SK-N-SH treated with all-trans-retinoic acid at 6 μM for 48 hours (cell line): ENCODE measurements at regions not wholly inside any gene's neighbourhood (a gene's known extent, or its start where the extent isn't known, plus 50 kb on each side); places are given as distances from the start of the nearest gene placed in this dataset.

Experiments used
- ATAC-seq: fragments of 200-7000 bp; cut with Tn5 transposase; 3 replicates; pipeline ENCODE4 v1.9.1; 2020; ENCODE audit warnings: mild to moderate bottlenecking, moderate library complexity
- BACH2 ChIP-seq: fragments of 250-450 bp; sonication (Bioruptor Pico); IDR thresholded peaks from 2 replicates; pipeline ENCODE4 v1.9.0; 2021; ENCODE audit warnings: mild to moderate bottlenecking, borderline replicate concordance
- CREB5 ChIP-seq: fragments of 250-450 bp; sonication (Bioruptor Pico); IDR thresholded peaks from 2 replicates; pipeline ENCODE4 v1.5.1; 2020; ENCODE audit warnings: low read depth, mild to moderate bottlenecking, moderate library complexity
- CSDC2 ChIP-seq: fragments of 250-450 bp; sonication (Bioruptor Pico); IDR thresholded peaks from 2 replicates; pipeline ENCODE4 v1.5.0; 2020; ENCODE audit warnings: mild to moderate bottlenecking, moderate library complexity
- ESRRG ChIP-seq: fragments of 250-450 bp; sonication (Bioruptor Pico); IDR thresholded peaks from 2 replicates; pipeline ENCODE4 v1.6.1; 2021; ENCODE audit warnings: mild to moderate bottlenecking
- GLIS3 ChIP-seq: fragments of 250-450 bp; sonication (Bioruptor Pico); IDR thresholded peaks from 2 replicates; pipeline ENCODE4 v1.5.0; 2020; ENCODE audit warnings: mild to moderate bottlenecking, moderate library complexity
- ISL1 ChIP-seq: fragments of 250-450 bp; sonication (Bioruptor Pico); IDR thresholded peaks from 2 replicates; pipeline ENCODE4 v2.1.2; 2022; ENCODE audit warnings: mild to moderate bottlenecking, moderate library complexity
- OSR1 ChIP-seq: fragments of 250-450 bp; sonication (Bioruptor Pico); IDR thresholded peaks from 2 replicates; pipeline ENCODE4 v1.8.0; 2022; ENCODE audit warnings: moderate library complexity, mild to moderate bottlenecking, inconsistent platforms
- POU6F1 ChIP-seq: fragments of 250-450 bp; sonication (Bioruptor Pico); IDR thresholded peaks from 2 replicates; pipeline ENCODE4 v1.8.0; 2021; ENCODE audit warnings: low read depth, mild to moderate bottlenecking, moderate library complexity, borderline replicate concordance
- PPARA ChIP-seq: fragments of 250-450 bp; sonication (Bioruptor Pico); IDR thresholded peaks from 2 replicates; pipeline ENCODE4 v1.5.0; 2020; ENCODE audit warnings: mild to moderate bottlenecking, borderline replicate concordance
- RARB ChIP-seq: fragments of 250-450 bp; sonication (Bioruptor Pico); IDR thresholded peaks from 2 replicates; pipeline ENCODE4 v1.8.0; 2021; ENCODE audit warnings: mild to moderate bottlenecking, moderate library complexity
- SNAI2 ChIP-seq: fragments of 250-450 bp; sonication (Bioruptor Pico); IDR thresholded peaks from 2 replicates; pipeline ENCODE4 v1.5.0; 2020; ENCODE audit warnings: mild to moderate bottlenecking, moderate library complexity
- TCF4 ChIP-seq: fragments of 250-450 bp; sonication (Bioruptor Pico); IDR thresholded peaks from 2 replicates; pipeline ENCODE4 v1.8.0; 2021; ENCODE audit warnings: mild to moderate bottlenecking, moderate library complexity, borderline replicate concordance
- TOX ChIP-seq: fragments of 250-450 bp; sonication (Bioruptor Pico); IDR thresholded peaks from 2 replicates; pipeline ENCODE4 v1.8.0; 2021; ENCODE audit warnings: mild to moderate bottlenecking, moderate library complexity, borderline replicate concordance
- ZC3H10 ChIP-seq: fragments of 250-450 bp; sonication (Bioruptor Pico); IDR thresholded peaks from 2 replicates; pipeline ENCODE4 v1.5.1; 2021; ENCODE audit warnings: mild to moderate bottlenecking, moderate library complexity
- ZFP3 ChIP-seq: fragments of 250-450 bp; sonication (Bioruptor Pico); IDR thresholded peaks from 2 replicates; pipeline ENCODE4 v1.5.0; 2020; ENCODE audit warnings: mild to moderate bottlenecking, moderate library complexity
- ZFP30 ChIP-seq: fragments of 450-650 bp; formaldehyde crosslinking; IDR thresholded peaks from 2 replicates; pipeline ENCODE4 v1.5.0; 2022; ENCODE audit warnings: mild to moderate bottlenecking, moderate library complexity
- ZNF565 ChIP-seq: fragments of 450-650 bp; formaldehyde crosslinking; conservative IDR thresholded peaks from 2 replicates; pipeline ENCODE4 v1.5.0; 2020; ENCODE audit warnings: low read depth, mild to moderate bottlenecking, moderate library complexity
- ZNF70 ChIP-seq: fragments of 450-650 bp; formaldehyde crosslinking; IDR thresholded peaks from 2 replicates; pipeline ENCODE4 v1.5.0; 2020; ENCODE audit warnings: mild to moderate bottlenecking, moderate library complexity
- ZNF8 ChIP-seq: fragments of 450-650 bp; formaldehyde crosslinking; IDR thresholded peaks from 2 replicates; pipeline ENCODE4 v1.5.0; 2020; ENCODE audit warnings: mild to moderate bottlenecking, moderate library complexity
- TF ChIP-seq, protein P1 (sequence below): fragments of 250-450 bp; sonication (Bioruptor Pico); IDR thresholded peaks from 2 replicates; pipeline ENCODE4 v1.8.0; 2020; ENCODE audit warnings: mild to moderate bottlenecking, moderate library complexity, borderline replicate concordance
- TF ChIP-seq, protein P2 (sequence below): fragments of 250-450 bp; sonication (Bioruptor Pico); IDR thresholded peaks from 2 replicates; pipeline ENCODE4 v1.5.0; 2020; ENCODE audit warnings: mild to moderate bottlenecking, moderate library complexity
- TF ChIP-seq, protein P3 (sequence below): fragments of 250-450 bp; sonication (Bioruptor Pico); IDR thresholded peaks from 2 replicates; pipeline ENCODE4 v1.5.1; 2021; ENCODE audit warnings: mild to moderate bottlenecking, moderate library complexity

GRCh38 chr3:148128136-148128535 lies 569.6 kb upstream of the AGTR1 start:
- no peak for TF ChIP-seq GLIS3 (CRISPR knock-in tag)
- no peak for TF ChIP-seq RARB (CRISPR knock-in tag)
- no peak for TF ChIP-seq ZNF70 (CRISPR knock-in tag)
- no peak for TF ChIP-seq SNAI2 (CRISPR knock-in tag)
- TF ChIP-seq, protein P1, sequence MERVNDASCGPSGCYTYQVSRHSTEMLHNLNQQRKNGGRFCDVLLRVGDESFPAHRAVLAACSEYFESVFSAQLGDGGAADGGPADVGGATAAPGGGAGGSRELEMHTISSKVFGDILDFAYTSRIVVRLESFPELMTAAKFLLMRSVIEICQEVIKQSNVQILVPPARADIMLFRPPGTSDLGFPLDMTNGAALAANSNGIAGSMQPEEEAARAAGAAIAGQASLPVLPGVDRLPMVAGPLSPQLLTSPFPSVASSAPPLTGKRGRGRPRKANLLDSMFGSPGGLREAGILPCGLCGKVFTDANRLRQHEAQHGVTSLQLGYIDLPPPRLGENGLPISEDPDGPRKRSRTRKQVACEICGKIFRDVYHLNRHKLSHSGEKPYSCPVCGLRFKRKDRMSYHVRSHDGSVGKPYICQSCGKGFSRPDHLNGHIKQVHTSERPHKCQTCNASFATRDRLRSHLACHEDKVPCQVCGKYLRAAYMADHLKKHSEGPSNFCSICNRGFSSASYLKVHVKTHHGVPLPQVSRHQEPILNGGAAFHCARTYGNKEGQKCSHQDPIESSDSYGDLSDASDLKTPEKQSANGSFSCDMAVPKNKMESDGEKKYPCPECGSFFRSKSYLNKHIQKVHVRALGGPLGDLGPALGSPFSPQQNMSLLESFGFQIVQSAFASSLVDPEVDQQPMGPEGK (CRISPR knock-in tag), result no peak
- TF ChIP-seq ZC3H10 (CRISPR knock-in tag), result no peak
- TF ChIP-seq ISL1, result no peak
- no peak for TF ChIP-seq CREB5
- no peak for TF ChIP-seq ZFP3
- no peak for TF ChIP-seq TCF4 (CRISPR knock-in tag)
- TF ChIP-seq POU6F1 (CRISPR knock-in tag), result no peak
- TF ChIP-seq, protein P2, sequence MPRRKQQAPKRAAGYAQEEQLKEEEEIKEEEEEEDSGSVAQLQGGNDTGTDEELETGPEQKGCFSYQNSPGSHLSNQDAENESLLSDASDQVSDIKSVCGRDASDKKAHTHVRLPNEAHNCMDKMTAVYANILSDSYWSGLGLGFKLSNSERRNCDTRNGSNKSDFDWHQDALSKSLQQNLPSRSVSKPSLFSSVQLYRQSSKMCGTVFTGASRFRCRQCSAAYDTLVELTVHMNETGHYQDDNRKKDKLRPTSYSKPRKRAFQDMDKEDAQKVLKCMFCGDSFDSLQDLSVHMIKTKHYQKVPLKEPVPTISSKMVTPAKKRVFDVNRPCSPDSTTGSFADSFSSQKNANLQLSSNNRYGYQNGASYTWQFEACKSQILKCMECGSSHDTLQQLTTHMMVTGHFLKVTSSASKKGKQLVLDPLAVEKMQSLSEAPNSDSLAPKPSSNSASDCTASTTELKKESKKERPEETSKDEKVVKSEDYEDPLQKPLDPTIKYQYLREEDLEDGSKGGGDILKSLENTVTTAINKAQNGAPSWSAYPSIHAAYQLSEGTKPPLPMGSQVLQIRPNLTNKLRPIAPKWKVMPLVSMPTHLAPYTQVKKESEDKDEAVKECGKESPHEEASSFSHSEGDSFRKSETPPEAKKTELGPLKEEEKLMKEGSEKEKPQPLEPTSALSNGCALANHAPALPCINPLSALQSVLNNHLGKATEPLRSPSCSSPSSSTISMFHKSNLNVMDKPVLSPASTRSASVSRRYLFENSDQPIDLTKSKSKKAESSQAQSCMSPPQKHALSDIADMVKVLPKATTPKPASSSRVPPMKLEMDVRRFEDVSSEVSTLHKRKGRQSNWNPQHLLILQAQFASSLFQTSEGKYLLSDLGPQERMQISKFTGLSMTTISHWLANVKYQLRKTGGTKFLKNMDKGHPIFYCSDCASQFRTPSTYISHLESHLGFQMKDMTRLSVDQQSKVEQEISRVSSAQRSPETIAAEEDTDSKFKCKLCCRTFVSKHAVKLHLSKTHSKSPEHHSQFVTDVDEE (CRISPR knock-in tag), result no peak
- no peak for TF ChIP-seq BACH2 (CRISPR knock-in tag)
- no peak for TF ChIP-seq CSDC2 (CRISPR knock-in tag)
- TF ChIP-seq ZFP30, result no peak
- TF ChIP-seq, protein P3, sequence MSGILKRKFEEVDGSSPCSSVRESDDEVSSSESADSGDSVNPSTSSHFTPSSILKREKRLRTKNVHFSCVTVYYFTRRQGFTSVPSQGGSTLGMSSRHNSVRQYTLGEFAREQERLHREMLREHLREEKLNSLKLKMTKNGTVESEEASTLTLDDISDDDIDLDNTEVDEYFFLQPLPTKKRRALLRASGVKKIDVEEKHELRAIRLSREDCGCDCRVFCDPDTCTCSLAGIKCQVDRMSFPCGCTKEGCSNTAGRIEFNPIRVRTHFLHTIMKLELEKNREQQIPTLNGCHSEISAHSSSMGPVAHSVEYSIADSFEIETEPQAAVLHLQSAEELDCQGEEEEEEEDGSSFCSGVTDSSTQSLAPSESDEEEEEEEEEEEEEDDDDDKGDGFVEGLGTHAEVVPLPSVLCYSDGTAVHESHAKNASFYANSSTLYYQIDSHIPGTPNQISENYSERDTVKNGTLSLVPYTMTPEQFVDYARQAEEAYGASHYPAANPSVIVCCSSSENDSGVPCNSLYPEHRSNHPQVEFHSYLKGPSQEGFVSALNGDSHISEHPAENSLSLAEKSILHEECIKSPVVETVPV (CRISPR knock-in tag), result no peak
- no peak for TF ChIP-seq ZNF565 (CRISPR knock-in tag)
- no peak for TF ChIP-seq OSR1 (CRISPR knock-in tag)
- no peak for TF ChIP-seq TOX (CRISPR knock-in tag)
- TF ChIP-seq, all 23 proteins: peak for 0
- ATAC-seq, result no peak

GRCh38 chr3:148131990-148132638 lies 565.6 kb upstream of the AGTR1 start:
- ATAC-seq, result no peak

GRCh38 chr3:148136816-148137215 lies 560.9 kb upstream of the AGTR1 start:
- no peak for ATAC-seq
- TF ChIP-seq, protein P3 (CRISPR knock-in tag), result no peak
- TF ChIP-seq ESRRG (CRISPR knock-in tag), result no peak
- TF ChIP-seq CSDC2 (CRISPR knock-in tag), result no peak
- no peak for TF ChIP-seq OSR1 (CRISPR knock-in tag)
- TF ChIP-seq ZFP30, result no peak
- no peak for TF ChIP-seq ZFP3
- no peak for TF ChIP-seq ZNF565 (CRISPR knock-in tag)
- no peak for TF ChIP-seq POU6F1 (CRISPR knock-in tag)
- TF ChIP-seq ZNF8, result no peak
- no peak for TF ChIP-seq ZC3H10 (CRISPR knock-in tag)
- no peak for TF ChIP-seq CREB5
- no peak for TF ChIP-seq SNAI2 (CRISPR knock-in tag)

More at GRCh38 chr3:148131990-148132638, 565.6 kb upstream of the AGTR1 start:
- no peak for TF ChIP-seq PPARA (CRISPR knock-in tag)
- TF ChIP-seq ISL1, result no peak
- TF ChIP-seq, all 23 proteins: peak for 0
